ENCODE measurements at regions not wholly inside any gene's neighbourhood (a gene's known extent, or its start where the extent isn't known, plus 50 kb on each side); places are given as distances from the start of the nearest gene placed in this dataset.
A peak's percentile ranks its signal among the peaks of the same experiment; 100 is the strongest.

- TF ChIP-seq GLIS2 (tag by site-specific recombination; IDR thresholded peaks at IDR 0.05) (peak; percentile 92), ZNF132 (tag by site-specific recombination; IDR thresholded peaks at IDR 0.05; ENCODE audit: borderline replicate concordance) (no peak), ZNF560 (tag by site-specific recombination; IDR thresholded peaks at IDR 0.05; ENCODE audit: borderline replicate concordance) (no peak), ZNF274 (IDR thresholded peaks at IDR 0.05; ENCODE audit: low read length) (no peak), ZNF274 (tag by site-specific recombination; IDR thresholded peaks at IDR 0.05; ENCODE audit: borderline replicate concordance) (no peak), KLF10 (tag by site-specific recombination; IDR thresholded peaks at IDR 0.05) (peak; percentile 72), ZFP3 (tag by site-specific recombination; IDR thresholded peaks at IDR 0.05; ENCODE audit: low read depth) (no peak), ZNF76 (tag by site-specific recombination; IDR thresholded peaks at IDR 0.05; ENCODE audit: borderline replicate concordance, low read depth) (peak; percentile 57; the same call in 1 of the 2 replicates), ZNF221 (tag by site-specific recombination; IDR thresholded peaks at IDR 0.05; ENCODE audit: borderline replicate concordance) (no peak), HIC1 (tag by site-specific recombination; IDR thresholded peaks at IDR 0.05) (no peak; the same call in none of the 2 replicates), ELK4 (IDR thresholded peaks at IDR 0.05; ENCODE audit: borderline replicate concordance, low read depth, low read length) (no peak), ZNF133 (tag by site-specific recombination; IDR thresholded peaks at IDR 0.05) (no peak), ZNF48 (tag by site-specific recombination; IDR thresholded peaks at IDR 0.05) (no peak), EGR2 (tag by site-specific recombination; IDR thresholded peaks at IDR 0.05; ENCODE audit: low read depth) (peak; percentile 87), OSR2 (tag by site-specific recombination; IDR thresholded peaks at IDR 0.05) (peak; percentile 83), ZNF707 (tag by site-specific recombination; IDR thresholded peaks at IDR 0.05) (no peak), ZBTB48 (tag by site-specific recombination; IDR thresholded peaks at IDR 0.05) (peak; percentile 77), KLF7 (tag by site-specific recombination; IDR thresholded peaks at IDR 0.05; ENCODE audit: borderline replicate concordance) (peak; percentile 93), ZNF701 (tag by site-specific recombination; IDR thresholded peaks at IDR 0.05) (no peak), ZNF530 (tag by site-specific recombination; IDR thresholded peaks at IDR 0.05; ENCODE audit: low read depth) (no peak), ZSCAN16 (tag by site-specific recombination; IDR thresholded peaks at IDR 0.05) (0 out of 2 replicates have a peak, but pooled peaks have one; percentile 9), ZNF324 (tag by site-specific recombination; IDR thresholded peaks at IDR 0.05) (peak; percentile 71; the same call in 1 of the 2 replicates), ZNF776 (tag by site-specific recombination; IDR thresholded peaks at IDR 0.05; ENCODE audit: borderline replicate concordance) (no peak), ZNF830 (tag by site-specific recombination; IDR thresholded peaks at IDR 0.05; ENCODE audit: low read depth) (no peak), ZFP69B (tag by site-specific recombination; IDR thresholded peaks at IDR 0.05) (peak; percentile 12), BCL11A (tag by site-specific recombination; IDR thresholded peaks at IDR 0.05; ENCODE audit: low read depth) (no peak), ATF2 (tag by site-specific recombination; IDR thresholded peaks at IDR 0.05; ENCODE audit: low read depth) (peak; percentile 21; the same call in 1 of the 2 replicates), ZNF654 (tag by site-specific recombination; IDR thresholded peaks at IDR 0.05; ENCODE audit: low read depth) (no peak), ZNF488 (tag by site-specific recombination; IDR thresholded peaks at IDR 0.05) (peak; percentile 76; the same call in 1 of the 2 replicates), ZNF555 (tag by site-specific recombination; conservative IDR thresholded peaks at IDR 0.05) (no peak), ZXDB (tag by site-specific recombination; IDR thresholded peaks at IDR 0.05) (peak; percentile 72), ZNF521 (tag by site-specific recombination; IDR thresholded peaks at IDR 0.05) (no peak), ZBTB8A (tag by site-specific recombination; IDR thresholded peaks at IDR 0.05) (peak; percentile 89), KLF16 (tag by site-specific recombination; IDR thresholded peaks at IDR 0.05) (no peak; the same call in none of the 2 replicates), ZNF610 (tag by site-specific recombination; IDR thresholded peaks at IDR 0.05; ENCODE audit: borderline replicate concordance) (peak; percentile 65), ZNF791 (tag by site-specific recombination; IDR thresholded peaks at IDR 0.05) (no peak)
These were observed 132.6 kb upstream of the HES1 start (continued) for GRCh38 chr3:194003114-194004057.

Measured in HEK293 (cell line).